ENCODE measurements at regions not wholly inside any gene's neighbourhood (a gene's known extent, or its start where the extent isn't known, plus 50 kb on each side); places are given as distances from the start of the nearest gene placed in this dataset.
A peak's percentile ranks its signal among the peaks of the same experiment; 100 is the strongest.

- peaks cover 19% of the 10 kb centered on the region for H3K27me3 Mint-ChIP-seq
- peak; percentile 97 for ATAC-seq (replicated peaks)
Measured at GRCh38 chr6:209432-210103, 82.7 kb upstream of the DUSP22 start.

GRCh38 chr6:210104-210456 is 82.2 kb upstream of the DUSP22 start:
- Mint-ChIP-seq H3K4me1 (peaks cover 40% of the 10 kb centered on the region), H3K27ac (peak overlapping the region; percentile 89), H3K36me3 (ENCODE audit: low read depth) (no peaks in the 10 kb centered on the region), H3K27me3 (peaks cover 19% of the 10 kb centered on the region), H3K9me3 (no peaks in the 10 kb centered on the region), H3K4me3 (peak overlapping the region; percentile 85)
- ATAC-seq (replicated peaks): no peak

More at GRCh38 chr6:209432-210103, 82.7 kb upstream of the DUSP22 start:
- H3K9me3 Mint-ChIP-seq: no peaks in the 10 kb centered on the region
- H3K36me3 Mint-ChIP-seq (ENCODE audit: low read depth): no peaks in the 10 kb centered on the region
- H3K4me1 Mint-ChIP-seq: peaks cover 35% of the 10 kb centered on the region
- peak overlapping the region; percentile 85 for H3K4me3 Mint-ChIP-seq
- peak overlapping the region; percentile 89 for H3K27ac Mint-ChIP-seq

GRCh38 chr6:210778-211374 is 81.4 kb upstream of the DUSP22 start:
- Mint-ChIP-seq H3K36me3 (ENCODE audit: low read depth) (no peaks in the 10 kb centered on the region), H3K4me1 (peaks cover 48% of the 10 kb centered on the region), H3K4me3 (peak overlapping the region; percentile 85), H3K9me3 (no peaks in the 10 kb centered on the region), H3K27me3 (peaks cover 19% of the 10 kb centered on the region), H3K27ac (peak overlapping the region; percentile 89)
- ATAC-seq (replicated peaks): no peak

GRCh38 chr6:211871-212497 is 80.3 kb upstream of the DUSP22 start:
- Mint-ChIP-seq H3K36me3 (ENCODE audit: low read depth) (no peaks in the 10 kb centered on the region), H3K4me3 (no peak overlapping the region), H3K27ac (no peak overlapping the region)

GRCh38 chr6:213284-213683 is 79.0 kb upstream of the DUSP22 start:
- H3K4me1 Mint-ChIP-seq: peaks cover 54% of the 10 kb centered on the region

More at GRCh38 chr6:211871-212497, 80.3 kb upstream of the DUSP22 start:
- no peaks in the 10 kb centered on the region for H3K9me3 Mint-ChIP-seq
- peaks cover 19% of the 10 kb centered on the region for H3K27me3 Mint-ChIP-seq
- peaks cover 52% of the 10 kb centered on the region for H3K4me1 Mint-ChIP-seq
- no peak for ATAC-seq (replicated peaks)

GRCh38 chr6:214428-214827 is 77.9 kb upstream of the DUSP22 start:
- no peak for ATAC-seq (replicated peaks)
- Mint-ChIP-seq H3K4me1 (peaks cover 45% of the 10 kb centered on the region), H3K4me3 (no peak overlapping the region), H3K27me3 (peaks cover 19% of the 10 kb centered on the region), H3K27ac (peak overlapping the region; percentile 13), H3K36me3 (ENCODE audit: low read depth) (no peaks in the 10 kb centered on the region), H3K9me3 (no peaks in the 10 kb centered on the region)

More at GRCh38 chr6:213284-213683, 79.0 kb upstream of the DUSP22 start:
- Mint-ChIP-seq H3K27ac (no peak overlapping the region), H3K36me3 (ENCODE audit: low read depth) (no peaks in the 10 kb centered on the region), H3K27me3 (peaks cover 19% of the 10 kb centered on the region), H3K9me3 (no peaks in the 10 kb centered on the region), H3K4me3 (no peak overlapping the region)
- ATAC-seq (replicated peaks): no peak

GRCh38 chr6:215335-216034 is 76.8 kb upstream of the DUSP22 start:
- H3K36me3 Mint-ChIP-seq (ENCODE audit: low read depth): no peaks in the 10 kb centered on the region
- ATAC-seq (replicated peaks): peak; percentile 97
- peak overlapping the region; percentile 11 for H3K4me3 Mint-ChIP-seq
- no peaks in the 10 kb centered on the region for H3K9me3 Mint-ChIP-seq
- peak overlapping the region; percentile 13 for H3K27ac Mint-ChIP-seq
- peaks cover 19% of the 10 kb centered on the region for H3K27me3 Mint-ChIP-seq
- peaks cover 35% of the 10 kb centered on the region for H3K4me1 Mint-ChIP-seq

GRCh38 chr6:217048-217659 is 75.1 kb upstream of the DUSP22 start:
- Mint-ChIP-seq H3K4me1 (peaks cover 45% of the 10 kb centered on the region), H3K27me3 (peaks cover 11% of the 10 kb centered on the region), H3K27ac (peak overlapping the region; percentile 1), H3K9me3 (no peaks in the 10 kb centered on the region), H3K36me3 (ENCODE audit: low read depth) (no peaks in the 10 kb centered on the region), H3K4me3 (no peak overlapping the region)
- peak; percentile 21 for ATAC-seq (replicated peaks)

- no peak overlapping the region for H3K4me3 Mint-ChIP-seq
- H3K27ac Mint-ChIP-seq: peak overlapping the region; percentile 49
- H3K9me3 Mint-ChIP-seq: no peaks in the 10 kb centered on the region
- no peak for ATAC-seq (replicated peaks)
- H3K4me1 Mint-ChIP-seq: peaks cover 52% of the 10 kb centered on the region
- H3K36me3 Mint-ChIP-seq (ENCODE audit: low read depth): no peaks in the 10 kb centered on the region
- peaks cover 3% of the 10 kb centered on the region for H3K27me3 Mint-ChIP-seq
Measured at GRCh38 chr6:218153-219018, 73.9 kb upstream of the DUSP22 start.

GRCh38 chr6:219019-219570 is 73.2 kb upstream of the DUSP22 start:
- Mint-ChIP-seq H3K4me1 (peaks cover 55% of the 10 kb centered on the region), H3K36me3 (ENCODE audit: low read depth) (no peaks in the 10 kb centered on the region), H3K9me3 (no peaks in the 10 kb centered on the region), H3K4me3 (no peak overlapping the region), H3K27me3 (no peaks in the 10 kb centered on the region), H3K27ac (peak overlapping the region; percentile 49)
- ATAC-seq (replicated peaks): no peak

- Mint-ChIP-seq H3K27ac (no peak overlapping the region), H3K4me1 (peaks cover 56% of the 10 kb centered on the region), H3K4me3 (no peak overlapping the region), H3K9me3 (no peaks in the 10 kb centered on the region), H3K36me3 (ENCODE audit: low read depth) (no peaks in the 10 kb centered on the region), H3K27me3 (no peaks in the 10 kb centered on the region)
- ATAC-seq (replicated peaks): no peak
Measured at GRCh38 chr6:219641-220198, 72.6 kb upstream of the DUSP22 start.

GRCh38 chr6:220312-220711 is 72.0 kb upstream of the DUSP22 start:
- no peaks in the 10 kb centered on the region for H3K27me3 Mint-ChIP-seq
- no peak for ATAC-seq (replicated peaks)
- H3K27ac Mint-ChIP-seq: no peak overlapping the region
- H3K9me3 Mint-ChIP-seq: no peaks in the 10 kb centered on the region
- H3K4me1 Mint-ChIP-seq: peaks cover 56% of the 10 kb centered on the region
- peaks cover 1% of the 10 kb centered on the region for H3K36me3 Mint-ChIP-seq (ENCODE audit: low read depth)
- H3K4me3 Mint-ChIP-seq: no peak overlapping the region
